Panc1 (cell line): ENCODE measurements at regions not wholly inside any gene's neighbourhood (a gene's known extent, or its start where the extent isn't known, plus 50 kb on each side); places are given as distances from the start of the nearest gene placed in this dataset.

ENCODE experiments used
- ATAC-seq: fragments of 200-7000 bp; cut with Tn5 transposase; 2 replicates; pipeline ENCODE4 v1.9.1; 2020; ENCODE audit warnings: mild to moderate bottlenecking, moderate library complexity
- BruUV-seq: library from RNA; stranded (reverse); fragments of 400-500 nt; replicated peaks from 2 replicates; lab custom pipeline; 2021; lab: Mats Ljungman, UMichigan
- CTCF ChIA-PET: fragments of 300-600 bp; sonication (Branson Sonifier 250); formaldehyde crosslinking; loops from one replicate; lab custom pipeline; 2022; ENCODE audit warnings: antibody characterized with exemption; lab: Charles Lee
- POLR2A ChIA-PET: fragments of 300-600 bp; sonication (Branson Sonifier 250); formaldehyde crosslinking; loops from one replicate; lab custom pipeline; 2022; ENCODE audit warnings: antibody characterized with exemption; lab: Charles Lee
- DNase-seq: peaks from one replicate; pipeline ENCODE4 v3.0.0-alpha.2; 2010; ENCODE audit warnings: low read depth, low spot score
- H3K27ac ChIP-seq: 2 replicates; pipeline ENCODE4 v1.5.1; 2011; ENCODE audit warnings: mild to moderate bottlenecking, low read length, inconsistent platforms
- H3K27me3 ChIP-seq: fragments of 200-500 bp; sonication (Bioruptor generic); 2 replicates; pipeline ENCODE4 v1.6.0; 2014; ENCODE audit warnings: low read length, inconsistent platforms; ENCODE audit not compliant: control insufficient read depth, insufficient read depth
- H3K36me3 ChIP-seq: fragments of 200-500 bp; sonication (Bioruptor generic); 2 replicates; pipeline ENCODE4 v1.5.1; 2014; ENCODE audit warnings: inconsistent platforms, mild to moderate bottlenecking, low read length, moderate library complexity; ENCODE audit not compliant: control insufficient read depth, insufficient read depth
- H3K4me1 ChIP-seq: 2 replicates; pipeline ENCODE4 v1.5.1; 2011; ENCODE audit warnings: inconsistent platforms, mild to moderate bottlenecking, low read length, moderate library complexity; ENCODE audit not compliant: control insufficient read depth, insufficient read depth
- H3K4me3 ChIP-seq, 2 experiments: 2 replicates each; pipeline ENCODE4 v1.5.1; 2011 to 2012; ENCODE audit warnings: low read depth in 2 of 2, low read length in 2 of 2, mild to moderate bottlenecking in 2 of 2, inconsistent platforms in 1 of 2, moderate library complexity in 1 of 2
- H3K9me3 ChIP-seq: fragments of 200-500 bp; sonication (Bioruptor generic); 2 replicates; pipeline ENCODE4 v1.5.1; 2014; ENCODE audit warnings: low read depth, mild to moderate bottlenecking, inconsistent platforms, low read length, moderate library complexity; ENCODE audit not compliant: control insufficient read depth, insufficient read depth
- POLR2AphosphoS5 ChIP-seq: IDR thresholded peaks from 2 replicates; pipeline ENCODE4 v1.6.1; 2012; ENCODE audit warnings: mild to moderate bottlenecking, low read depth, low read length, moderate library complexity
- SIN3A ChIP-seq: IDR thresholded peaks from 2 replicates; pipeline ENCODE4 v1.6.1; 2012; ENCODE audit warnings: low read depth, mild to moderate bottlenecking, low read length, moderate library complexity, borderline replicate concordance; ENCODE audit not compliant: insufficient read depth
- TCF7L2 ChIP-seq: IDR thresholded peaks from 2 replicates; pipeline ENCODE4 v1.6.1; 2011; ENCODE audit warnings: mild to moderate bottlenecking, low read depth, low read length, inconsistent platforms
- in situ Hi-C: cut with HindIII; loops from 2 replicates; pipeline ENCODE4 v1.10.0; 2016; ENCODE audit warnings: low sequenced_read_pairs, low pct_unique_long_range_greater_than_20kb
- intact Hi-C: fragments of 100-400 bp; cut with micrococcal nuclease; formaldehyde crosslinking; loops from one replicate; pipeline ENCODE4 v1.10.0; 2022; ENCODE audit not compliant: unreplicated experiment
- TF ChIP-seq, protein P1 (sequence below): fragments of 450-650 bp; IDR thresholded peaks from 2 replicates; pipeline ENCODE4 v1.5.1; 2017; ENCODE audit warnings: mild to moderate bottlenecking
- TF ChIP-seq, protein P2 (sequence below), 2 experiments: IDR thresholded peaks; 2 replicates each; pipeline ENCODE4 v1.6.1; 2011 to 2012; ENCODE audit warnings: low read depth in 2 of 2, control low read depth in 1 of 2, low read length in 1 of 2, mild to moderate bottlenecking in 1 of 2, moderate library complexity in 1 of 2; ENCODE audit not compliant: insufficient read depth in 1 of 2

DNA sequence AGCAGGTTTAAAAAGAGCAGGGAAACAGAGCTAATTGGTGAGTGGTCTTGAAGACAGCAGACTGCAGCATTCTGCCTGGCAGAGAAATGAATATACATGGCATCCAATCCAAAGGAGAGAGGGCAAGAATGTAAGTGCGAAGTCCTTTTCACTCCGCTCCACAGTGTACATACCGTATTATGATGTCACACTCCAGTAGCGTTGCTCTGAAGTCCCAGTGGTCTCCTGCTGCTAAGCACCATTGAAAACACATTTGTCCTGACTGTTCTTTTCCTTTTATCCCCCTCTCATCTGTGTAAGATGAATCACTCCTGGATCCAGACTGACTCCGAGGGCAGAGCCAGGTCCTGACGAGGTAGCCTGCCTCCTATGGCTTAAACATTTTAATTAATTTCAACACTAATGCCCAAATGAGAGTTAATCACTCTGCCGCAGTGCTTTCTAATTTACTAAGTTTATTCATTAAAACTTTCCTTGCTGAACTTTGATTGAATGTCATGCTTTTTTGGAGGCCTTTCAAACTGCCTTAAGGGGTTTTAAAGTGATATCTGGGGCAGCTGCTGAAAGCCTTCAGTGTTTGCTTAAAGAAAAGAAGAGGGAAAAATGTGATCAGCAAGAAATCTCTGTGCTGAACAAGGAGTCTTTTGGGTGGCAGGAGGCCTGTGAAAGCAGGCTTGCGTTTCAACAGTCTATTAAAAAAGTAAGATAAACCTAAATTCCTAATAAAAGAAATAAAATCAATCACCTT is 227.2 kb downstream of the ATG4C start:
- DNase-seq = no peak
- ATAC-seq = no peak
- BruUV-seq = no TSS peak
- H3K36me3 ChIP-seq = no peaks in the 10 kb centered on the region
- no peaks in the 10 kb centered on the region for H3K27me3 ChIP-seq
- H3K9me3 ChIP-seq = no peaks in the 10 kb centered on the region
- H3K4me1 ChIP-seq = no peaks in the 10 kb centered on the region
- ChIA-PET CTCF (no interaction called here), POLR2A (no interaction called here)
- intact Hi-C loops (no loop called here), in situ Hi-C loops (no loop called here)
- no peak overlapping the region for H3K27ac ChIP-seq
- H3K4me3 ChIP-seq = no peak overlapping the region
- TF ChIP-seq SIN3A = no peak
- TF ChIP-seq, protein P1, sequence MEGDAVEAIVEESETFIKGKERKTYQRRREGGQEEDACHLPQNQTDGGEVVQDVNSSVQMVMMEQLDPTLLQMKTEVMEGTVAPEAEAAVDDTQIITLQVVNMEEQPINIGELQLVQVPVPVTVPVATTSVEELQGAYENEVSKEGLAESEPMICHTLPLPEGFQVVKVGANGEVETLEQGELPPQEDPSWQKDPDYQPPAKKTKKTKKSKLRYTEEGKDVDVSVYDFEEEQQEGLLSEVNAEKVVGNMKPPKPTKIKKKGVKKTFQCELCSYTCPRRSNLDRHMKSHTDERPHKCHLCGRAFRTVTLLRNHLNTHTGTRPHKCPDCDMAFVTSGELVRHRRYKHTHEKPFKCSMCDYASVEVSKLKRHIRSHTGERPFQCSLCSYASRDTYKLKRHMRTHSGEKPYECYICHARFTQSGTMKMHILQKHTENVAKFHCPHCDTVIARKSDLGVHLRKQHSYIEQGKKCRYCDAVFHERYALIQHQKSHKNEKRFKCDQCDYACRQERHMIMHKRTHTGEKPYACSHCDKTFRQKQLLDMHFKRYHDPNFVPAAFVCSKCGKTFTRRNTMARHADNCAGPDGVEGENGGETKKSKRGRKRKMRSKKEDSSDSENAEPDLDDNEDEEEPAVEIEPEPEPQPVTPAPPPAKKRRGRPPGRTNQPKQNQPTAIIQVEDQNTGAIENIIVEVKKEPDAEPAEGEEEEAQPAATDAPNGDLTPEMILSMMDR = no peak
- TF ChIP-seq, protein P2, sequence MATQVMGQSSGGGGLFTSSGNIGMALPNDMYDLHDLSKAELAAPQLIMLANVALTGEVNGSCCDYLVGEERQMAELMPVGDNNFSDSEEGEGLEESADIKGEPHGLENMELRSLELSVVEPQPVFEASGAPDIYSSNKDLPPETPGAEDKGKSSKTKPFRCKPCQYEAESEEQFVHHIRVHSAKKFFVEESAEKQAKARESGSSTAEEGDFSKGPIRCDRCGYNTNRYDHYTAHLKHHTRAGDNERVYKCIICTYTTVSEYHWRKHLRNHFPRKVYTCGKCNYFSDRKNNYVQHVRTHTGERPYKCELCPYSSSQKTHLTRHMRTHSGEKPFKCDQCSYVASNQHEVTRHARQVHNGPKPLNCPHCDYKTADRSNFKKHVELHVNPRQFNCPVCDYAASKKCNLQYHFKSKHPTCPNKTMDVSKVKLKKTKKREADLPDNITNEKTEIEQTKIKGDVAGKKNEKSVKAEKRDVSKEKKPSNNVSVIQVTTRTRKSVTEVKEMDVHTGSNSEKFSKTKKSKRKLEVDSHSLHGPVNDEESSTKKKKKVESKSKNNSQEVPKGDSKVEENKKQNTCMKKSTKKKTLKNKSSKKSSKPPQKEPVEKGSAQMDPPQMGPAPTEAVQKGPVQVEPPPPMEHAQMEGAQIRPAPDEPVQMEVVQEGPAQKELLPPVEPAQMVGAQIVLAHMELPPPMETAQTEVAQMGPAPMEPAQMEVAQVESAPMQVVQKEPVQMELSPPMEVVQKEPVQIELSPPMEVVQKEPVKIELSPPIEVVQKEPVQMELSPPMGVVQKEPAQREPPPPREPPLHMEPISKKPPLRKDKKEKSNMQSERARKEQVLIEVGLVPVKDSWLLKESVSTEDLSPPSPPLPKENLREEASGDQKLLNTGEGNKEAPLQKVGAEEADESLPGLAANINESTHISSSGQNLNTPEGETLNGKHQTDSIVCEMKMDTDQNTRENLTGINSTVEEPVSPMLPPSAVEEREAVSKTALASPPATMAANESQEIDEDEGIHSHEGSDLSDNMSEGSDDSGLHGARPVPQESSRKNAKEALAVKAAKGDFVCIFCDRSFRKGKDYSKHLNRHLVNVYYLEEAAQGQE (IDR thresholded peaks at IDR 0.05; ENCODE audit: insufficient read depth in 1 of 2, low read depth in 2 of 2, low read length in 1 of 2) = no peak

DNA sequence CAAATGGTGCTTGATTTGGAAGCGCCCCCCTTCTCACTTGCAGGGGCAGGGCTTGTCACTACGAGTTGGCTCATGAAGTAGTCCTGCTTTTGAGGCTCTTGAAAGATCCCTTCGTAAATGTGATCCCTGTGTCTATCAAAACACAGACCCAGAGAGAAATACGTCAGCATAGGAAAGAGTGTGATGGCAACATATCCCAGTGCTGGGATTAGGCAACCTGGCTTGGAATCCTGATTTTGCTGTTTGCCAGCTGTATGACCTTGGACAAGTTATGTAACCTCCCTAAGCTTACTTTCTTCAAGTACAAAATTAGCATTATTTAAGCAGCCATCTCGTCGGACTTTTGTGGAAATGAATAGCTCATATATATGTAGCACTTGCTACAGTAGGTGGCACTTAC is 228.4 kb downstream of the ATG4C start:
- intact Hi-C loops (no loop called here), in situ Hi-C loops (no loop called here)
- no peak for TF ChIP-seq TCF7L2
- TF ChIP-seq, protein P1 = no peak
- no peak for TF ChIP-seq POLR2AphosphoS5
- TF ChIP-seq, protein P2 (IDR thresholded peaks at IDR 0.05; ENCODE audit: insufficient read depth in 1 of 2, low read depth in 2 of 2, low read length in 1 of 2) = no peak
- TF ChIP-seq SIN3A = no peak
- Histone ChIP-seq H3K4me1 (no peaks in the 10 kb centered on the region), H3K27ac (no peak overlapping the region), H3K9me3 (no peaks in the 10 kb centered on the region), H3K4me3 (no peak overlapping the region), H3K27me3 (no peaks in the 10 kb centered on the region), H3K36me3 (no peaks in the 10 kb centered on the region)
- BruUV-seq = no TSS peak
- no peak for DNase-seq
- ChIA-PET CTCF (interaction anchor here (0.6 kb wide), 1 partner anchor 298 kb away, joined by 4 read pairs; no protein-coding TSS in a partner anchor), POLR2A (no interaction called here)
- no peak for ATAC-seq
